Stimulated activated naive CD8-positive, alpha-beta T cell treated with anti-CD3 and anti-CD28 coated beads, Interleukin-15, amount 100 ng/mL, for 72 hours (primary cell): ENCODE measurements at regions not wholly inside any gene's neighbourhood (a gene's known extent, or its start where the extent isn't known, plus 50 kb on each side); places are given as distances from the start of the nearest gene placed in this dataset.
"Not testable (repeated sequence)": the region's sequence is repeated elsewhere in the genome, so short reads cannot be mapped to it uniquely, and the experiment has no call there.

Source experiments
- ATAC-seq: fragments of 150-1000 bp; cut with Tn5 transposase; 2 replicates; pipeline ENCODE4 v1.10.0; 2021; ENCODE audit warnings: mild to moderate bottlenecking, moderate library complexity
- DNase-seq, 2 donors: peaks; one replicate each; pipeline ENCODE4 v3.0.0; 2021 to 2022
- H3K27ac Mint-ChIP-seq, 2 donors: one replicate each; pipeline ENCODE4 v1.8.0; 2022; ENCODE audit warnings: mild to moderate bottlenecking in 2 of 2, mixed read lengths in 2 of 2, moderate library complexity in 2 of 2
- H3K27me3 Mint-ChIP-seq: one replicate; pipeline ENCODE4 v1.8.0; 2022; ENCODE audit warnings: mixed read lengths
- H3K4me1 Mint-ChIP-seq: one replicate; pipeline ENCODE4 v1.8.0; 2022; ENCODE audit warnings: mild to moderate bottlenecking, mixed read lengths
- H3K4me3 Mint-ChIP-seq, 2 donors: one replicate each; pipeline ENCODE4 v1.8.0; 2022; ENCODE audit warnings: mild to moderate bottlenecking in 2 of 2, mixed read lengths in 2 of 2, moderate library complexity in 1 of 2
- H3K9me3 Mint-ChIP-seq, 2 donors: one replicate each; pipeline ENCODE4 v1.8.0; 2022; ENCODE audit warnings: mixed read lengths in 2 of 2

DNA sequence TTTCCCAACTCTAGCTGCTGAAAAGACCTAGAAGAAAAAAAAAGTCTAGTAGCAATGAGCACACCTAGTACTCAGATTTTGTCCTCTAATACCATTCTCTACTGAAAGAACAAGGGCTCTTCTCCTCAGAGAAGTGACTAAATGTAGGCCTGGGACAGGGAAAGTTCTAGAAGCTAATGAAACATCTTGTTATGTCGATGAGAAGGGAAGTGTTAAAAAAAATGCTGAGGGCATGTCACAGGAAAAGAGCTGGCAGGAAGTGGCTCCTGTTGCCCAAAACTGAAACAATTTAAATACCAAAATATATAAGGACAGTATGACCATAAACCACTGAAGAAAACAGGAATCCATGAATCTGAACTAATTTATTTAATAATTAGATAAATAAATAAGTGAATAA is 581.4 kb upstream of the TBL1XR1 start:
- Mint-ChIP-seq H3K4me1 (peaks cover 11% of the 10 kb centered on the region), H3K9me3 (peaks cover 0 to 7% of the 10 kb centered on the region in 2 donors), H3K27ac (no peak overlapping the region), H3K4me3 (peak overlapping the region in 1 of 2 donors; percentile 17), H3K27me3 (no peaks in the 10 kb centered on the region)
- no peak for DNase-seq
- ATAC-seq: peak; percentile 57

DNA sequence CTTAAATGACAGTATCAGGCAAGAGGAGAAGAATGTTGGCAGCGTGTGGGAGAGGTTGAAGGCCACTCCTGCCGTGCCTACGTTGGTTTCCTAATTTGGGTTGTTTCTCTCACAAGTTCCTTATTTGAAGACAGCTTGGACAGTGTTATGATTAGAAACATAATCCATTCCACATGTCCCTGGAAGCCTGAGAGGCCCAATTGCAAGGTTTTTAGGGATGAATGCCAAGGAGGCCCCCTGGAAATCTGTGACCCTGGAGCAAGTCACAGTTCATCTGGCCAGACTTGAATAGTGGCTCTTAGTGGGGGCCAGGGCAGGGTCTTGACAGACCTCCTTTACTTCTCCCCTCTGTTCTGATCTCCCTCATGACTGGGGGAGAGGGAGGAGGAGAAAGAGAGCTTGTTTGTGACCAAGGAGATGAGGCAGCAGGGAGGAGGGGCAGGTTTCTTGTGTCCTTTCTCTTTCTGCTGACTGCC is 584.4 kb upstream of the TBL1XR1 start:
- Mint-ChIP-seq H3K4me3 (no peak overlapping the region), H3K9me3 (peaks cover 0 to 8% of the 10 kb centered on the region in 2 donors), H3K27ac (peak overlapping the region in 1 of 2 donors; percentile 12), H3K4me1 (peaks cover 25% of the 10 kb centered on the region), H3K27me3 (no peaks in the 10 kb centered on the region)
- ATAC-seq (no peak), DNase-seq (no peak)

DNA sequence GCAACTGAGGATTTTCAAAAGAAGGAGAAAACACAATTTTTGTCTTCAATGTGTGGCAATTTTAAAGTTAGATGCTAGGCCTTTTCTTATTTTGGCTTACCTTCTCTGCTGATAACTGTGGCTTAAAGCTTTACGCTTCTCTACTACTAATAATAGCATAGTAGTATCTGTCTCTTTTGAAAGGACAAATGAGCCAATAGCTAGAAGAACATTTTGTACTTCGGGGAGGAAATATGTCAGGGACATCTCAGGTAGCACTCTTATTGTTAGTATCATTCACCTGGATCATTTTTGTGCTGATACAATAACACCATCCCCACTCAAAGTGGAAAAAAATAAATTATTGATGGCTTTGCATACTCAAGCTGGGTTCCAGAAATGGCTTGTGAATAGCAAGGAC is 586.1 kb upstream of the TBL1XR1 start:
- Mint-ChIP-seq H3K4me3 (no peak overlapping the region), H3K9me3 (peaks cover 0 to 8% of the 10 kb centered on the region in 2 donors), H3K4me1 (peaks cover 34% of the 10 kb centered on the region), H3K27ac (no peak overlapping the region), H3K27me3 (no peaks in the 10 kb centered on the region)
- ATAC-seq: no peak
- DNase-seq: no peak

DNA sequence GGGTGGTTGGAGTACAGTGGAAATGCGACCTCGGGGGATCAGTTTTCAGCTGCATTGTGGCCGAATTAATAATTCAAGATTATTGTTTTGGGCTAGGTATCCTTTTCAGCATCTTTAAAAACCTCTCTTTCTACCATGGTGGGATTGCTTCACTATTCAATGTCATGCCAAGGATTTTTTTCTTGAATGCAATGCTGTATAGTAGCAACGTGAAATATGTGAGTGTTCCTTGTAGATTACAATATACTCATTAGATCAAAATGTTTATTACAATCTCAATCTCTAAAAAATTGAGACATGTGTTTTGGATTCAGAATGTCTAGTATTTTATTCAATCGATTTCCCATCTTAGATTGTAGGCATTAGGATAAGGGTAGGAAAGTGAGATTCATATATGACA is 586.5 kb upstream of the TBL1XR1 start:
- Mint-ChIP-seq H3K9me3 (peaks cover 0 to 8% of the 10 kb centered on the region in 2 donors), H3K27me3 (no peaks in the 10 kb centered on the region), H3K4me3 (no peak overlapping the region), H3K4me1 (peaks cover 32% of the 10 kb centered on the region), H3K27ac (no peak overlapping the region)
- DNase-seq (no peak), ATAC-seq (no peak)

DNA sequence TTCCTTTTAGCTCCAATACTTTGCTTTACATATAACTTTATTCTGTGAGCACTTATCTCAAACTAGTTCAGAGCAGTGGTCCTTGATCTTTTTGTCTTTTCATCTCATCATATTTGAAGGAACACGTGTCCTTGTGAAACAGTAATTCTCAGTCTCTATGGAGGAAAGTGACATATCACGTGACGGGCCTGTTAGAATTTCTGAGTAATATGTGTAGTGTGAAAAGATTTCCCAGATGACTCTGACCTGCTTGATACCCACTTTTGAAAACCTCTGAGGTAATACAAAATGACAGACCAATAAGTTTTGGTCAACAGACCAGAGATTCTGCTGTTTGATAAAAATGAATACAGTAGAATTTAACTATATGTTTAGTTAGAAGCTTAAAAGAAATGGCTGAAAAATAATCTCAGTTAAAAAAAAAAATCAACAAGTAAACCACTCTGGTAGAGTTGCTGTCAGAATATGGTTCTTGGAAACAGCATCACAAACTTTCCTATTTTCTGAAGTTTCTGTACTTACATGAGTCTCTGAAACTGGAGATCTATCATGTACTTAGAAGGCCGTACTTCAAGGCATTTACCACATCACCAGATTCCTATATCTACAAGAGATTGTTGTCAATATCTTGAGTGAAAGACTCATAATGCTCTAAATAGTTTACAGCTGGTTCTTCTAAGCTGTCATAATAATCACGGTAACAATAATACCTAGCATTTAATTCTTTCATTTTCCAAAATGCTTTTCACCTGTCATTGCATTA is 590.2 kb upstream of the TBL1XR1 start:
- Mint-ChIP-seq H3K4me1 (peaks cover 35% of the 10 kb centered on the region), H3K27ac (peak overlapping the region; percentile 66 to 74), H3K9me3 (peaks cover 0 to 18% of the 10 kb centered on the region in 2 donors), H3K4me3 (peak overlapping the region in 1 of 2 donors; percentile 36), H3K27me3 (no peaks in the 10 kb centered on the region)
- DNase-seq: peak in 1 of 2 donors; percentile 37
- ATAC-seq: peak; percentile 93

DNA sequence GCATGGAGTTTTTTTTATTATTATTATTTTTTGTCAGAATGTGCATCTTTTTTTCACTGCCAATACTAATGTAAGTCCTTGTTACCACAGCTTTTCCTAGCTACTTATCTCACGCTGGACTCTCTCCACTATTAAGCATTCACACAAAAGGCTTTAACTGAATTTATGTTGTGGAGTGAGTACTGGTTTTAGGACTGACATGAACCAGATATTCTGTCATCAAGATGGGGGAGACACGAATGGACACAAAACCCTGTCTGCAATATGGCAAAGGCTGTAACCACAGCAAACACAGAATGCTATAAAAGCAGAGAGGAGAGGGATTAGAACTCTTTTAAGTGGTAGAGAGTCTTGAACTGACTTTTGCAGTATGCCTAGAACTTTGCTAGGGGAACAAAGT is 592.2 kb upstream of the TBL1XR1 start:
- no peak for ATAC-seq
- peaks cover 0 to 10% of the 10 kb centered on the region in 2 donors for H3K9me3 Mint-ChIP-seq

DNA sequence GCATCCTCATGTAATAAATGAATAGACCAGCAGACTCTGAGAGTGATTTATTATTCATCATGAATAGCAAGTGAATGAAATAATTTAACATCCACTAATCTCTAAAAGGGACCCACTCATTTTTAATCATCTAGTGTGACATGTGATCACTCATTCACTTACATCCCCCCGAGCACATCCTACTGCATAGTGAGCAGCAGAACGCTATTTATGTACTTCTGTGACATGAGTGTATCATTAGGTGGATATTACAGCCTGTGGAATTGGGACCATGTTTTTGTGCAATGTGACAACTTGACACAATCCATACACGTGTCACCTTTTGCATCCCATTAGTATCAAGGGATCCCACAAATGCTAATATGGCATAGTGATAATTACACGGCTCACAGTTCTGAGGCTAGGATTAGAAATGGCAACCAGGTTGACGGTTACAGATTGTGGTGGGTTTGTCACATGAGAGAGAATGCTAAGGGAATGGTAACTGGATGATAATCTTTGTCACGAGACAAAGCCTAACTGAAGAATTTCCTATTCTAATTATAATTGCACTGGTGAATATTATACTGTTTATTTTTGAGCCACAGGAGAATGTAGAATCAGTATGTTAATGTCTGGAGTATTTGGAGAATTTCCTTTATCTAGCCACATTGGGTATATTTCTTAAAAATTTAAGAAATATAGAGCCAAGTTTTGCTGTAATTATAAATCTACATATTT is 595.2 kb upstream of the TBL1XR1 start:
- ATAC-seq: no peak
- H3K4me3 Mint-ChIP-seq: no peak overlapping the region
- H3K27me3 Mint-ChIP-seq: no peaks in the 10 kb centered on the region
- H3K27ac Mint-ChIP-seq: no peak overlapping the region
- DNase-seq: no peak
- peaks cover 0 to 9% of the 10 kb centered on the region in 2 donors for H3K9me3 Mint-ChIP-seq
- peaks cover 36% of the 10 kb centered on the region for H3K4me1 Mint-ChIP-seq

More for the DNA sequence above, 592.2 kb upstream of the TBL1XR1 start:
- H3K4me3 Mint-ChIP-seq: no peak overlapping the region
- peaks cover 35% of the 10 kb centered on the region for H3K4me1 Mint-ChIP-seq
- H3K27ac Mint-ChIP-seq: no peak overlapping the region
- DNase-seq: no peak
- no peaks in the 10 kb centered on the region for H3K27me3 Mint-ChIP-seq

DNA sequence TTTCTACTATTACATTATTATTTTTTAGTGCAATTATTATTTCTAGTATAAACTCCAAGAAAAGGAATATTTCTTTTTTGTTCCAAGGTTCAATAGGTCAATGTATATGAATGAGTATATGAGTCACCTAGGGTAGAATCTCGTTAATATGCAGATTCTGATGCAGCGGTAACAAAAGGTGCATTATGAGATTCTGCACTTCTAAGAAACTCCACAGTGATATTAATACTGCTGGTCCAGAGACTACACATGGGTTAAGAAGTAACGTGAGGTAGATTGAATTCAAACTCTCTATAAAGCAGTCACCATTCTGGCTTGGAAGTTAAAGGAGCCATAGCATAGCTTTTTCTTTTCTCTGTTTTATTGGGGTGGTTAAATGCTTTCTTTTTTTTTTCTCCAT is 596.2 kb upstream of the TBL1XR1 start:
- H3K4me1 Mint-ChIP-seq: peaks cover 28% of the 10 kb centered on the region
- ATAC-seq (no peak), DNase-seq (no peak)
- H3K27me3 Mint-ChIP-seq: no peaks in the 10 kb centered on the region
- no peak overlapping the region for H3K27ac Mint-ChIP-seq
- peaks cover 0 to 9% of the 10 kb centered on the region in 2 donors for H3K9me3 Mint-ChIP-seq
- no peak overlapping the region for H3K4me3 Mint-ChIP-seq

DNA sequence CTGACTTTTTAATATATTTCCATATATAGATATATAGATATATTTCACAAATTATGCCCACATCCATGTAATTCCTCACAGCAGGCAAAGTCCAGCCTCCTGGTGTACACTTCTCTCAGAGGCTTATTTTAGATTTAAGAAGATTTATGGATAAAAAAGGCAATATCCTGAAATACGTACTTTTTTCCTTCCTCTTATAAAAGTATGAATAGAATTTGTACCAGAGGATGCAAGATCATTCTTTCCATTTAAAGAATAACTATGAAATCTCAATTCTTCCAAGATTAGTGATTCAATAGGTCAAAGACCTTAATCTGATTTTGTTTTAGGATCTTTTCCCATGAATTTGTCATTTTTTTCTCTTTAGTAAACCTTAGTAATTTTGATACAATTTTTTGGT is 597.9 kb upstream of the TBL1XR1 start:
- peak overlapping the region; percentile 26 to 45 for H3K4me3 Mint-ChIP-seq
- DNase-seq: no peak
- ATAC-seq: no peak
- H3K4me1 Mint-ChIP-seq: peaks cover 28% of the 10 kb centered on the region
- no peak overlapping the region for H3K27ac Mint-ChIP-seq
- H3K27me3 Mint-ChIP-seq: no peaks in the 10 kb centered on the region
- H3K9me3 Mint-ChIP-seq: peaks cover 0 to 2% of the 10 kb centered on the region in 2 donors

DNA sequence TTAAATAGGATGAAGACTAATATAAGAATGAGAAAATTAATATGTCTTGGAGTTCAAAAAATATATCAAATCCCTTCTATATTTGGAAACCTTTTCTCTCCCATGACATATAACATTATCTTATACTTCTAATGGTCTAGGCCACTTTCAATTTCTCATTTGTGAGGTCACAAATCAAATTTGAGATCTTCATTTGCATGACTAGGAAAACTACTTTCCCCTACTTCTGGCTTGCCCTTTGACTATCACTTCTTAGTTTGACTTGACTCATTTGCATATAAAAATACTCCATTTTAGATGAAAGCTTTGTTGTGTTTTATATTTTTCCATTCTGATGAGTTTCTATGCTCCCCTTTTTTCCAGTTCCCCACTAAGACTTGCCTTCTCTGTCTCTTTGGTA is 598.6 kb upstream of the TBL1XR1 start:
- peak overlapping the region; percentile 77 to 81 for H3K27ac Mint-ChIP-seq
- no peak for DNase-seq
- peaks cover 32% of the 10 kb centered on the region for H3K4me1 Mint-ChIP-seq
- H3K4me3 Mint-ChIP-seq: peak overlapping the region; percentile 11 to 14
- ATAC-seq: peak; percentile 87
- H3K9me3 Mint-ChIP-seq: no peaks in the 10 kb centered on the region
- no peaks in the 10 kb centered on the region for H3K27me3 Mint-ChIP-seq

DNA sequence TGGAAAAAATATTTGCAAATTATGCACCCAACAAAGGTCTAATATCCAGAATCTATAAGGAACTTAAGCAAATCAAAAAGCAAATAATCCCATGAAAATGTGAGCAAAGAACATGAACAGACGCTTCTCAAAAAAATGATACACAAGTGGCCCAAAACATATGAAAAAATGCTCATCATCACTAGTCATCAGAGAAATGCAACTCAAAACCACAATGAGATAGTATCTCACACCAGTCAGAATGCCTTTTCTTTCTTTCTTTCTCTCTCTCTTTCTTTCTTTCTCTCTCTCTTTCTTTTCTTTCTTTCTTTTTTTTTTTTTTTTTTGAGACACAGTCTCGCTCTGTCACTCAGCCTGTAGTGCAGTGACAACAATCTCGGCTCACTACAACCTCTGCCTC is 602.9 kb upstream of the TBL1XR1 start:
- H3K27ac Mint-ChIP-seq, DNase-seq, H3K4me3 Mint-ChIP-seq, H3K27me3 Mint-ChIP-seq, H3K9me3 Mint-ChIP-seq, ATAC-seq: not testable (repeated sequence)
- peaks cover 25% of the 10 kb centered on the region for H3K4me1 Mint-ChIP-seq

DNA sequence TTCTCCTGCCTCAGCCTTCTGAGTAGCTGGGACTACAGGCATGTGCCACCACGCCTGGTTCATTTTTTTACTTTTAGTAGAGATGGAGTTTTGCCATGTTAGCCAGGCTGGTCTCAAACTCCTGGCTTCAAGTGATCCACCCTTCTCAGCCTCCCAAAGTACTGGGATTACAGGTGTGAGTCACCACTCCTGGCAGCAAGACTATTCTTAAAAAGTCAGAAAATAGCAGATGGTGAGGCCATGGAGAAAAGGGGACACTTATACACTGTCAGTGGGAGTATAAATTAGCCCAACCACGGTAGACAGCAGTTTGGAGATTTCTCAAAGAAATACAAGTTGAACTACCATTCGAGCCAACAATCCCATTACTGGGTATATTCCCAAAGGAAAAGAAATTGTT is 603.3 kb upstream of the TBL1XR1 start:
- H3K27ac Mint-ChIP-seq: no peak overlapping the region
- no peak overlapping the region for H3K4me3 Mint-ChIP-seq
- no peaks in the 10 kb centered on the region for H3K27me3 Mint-ChIP-seq
- peaks cover 21% of the 10 kb centered on the region for H3K4me1 Mint-ChIP-seq
- ATAC-seq: no peak
- H3K9me3 Mint-ChIP-seq: no peaks in the 10 kb centered on the region
- no peak for DNase-seq

DNA sequence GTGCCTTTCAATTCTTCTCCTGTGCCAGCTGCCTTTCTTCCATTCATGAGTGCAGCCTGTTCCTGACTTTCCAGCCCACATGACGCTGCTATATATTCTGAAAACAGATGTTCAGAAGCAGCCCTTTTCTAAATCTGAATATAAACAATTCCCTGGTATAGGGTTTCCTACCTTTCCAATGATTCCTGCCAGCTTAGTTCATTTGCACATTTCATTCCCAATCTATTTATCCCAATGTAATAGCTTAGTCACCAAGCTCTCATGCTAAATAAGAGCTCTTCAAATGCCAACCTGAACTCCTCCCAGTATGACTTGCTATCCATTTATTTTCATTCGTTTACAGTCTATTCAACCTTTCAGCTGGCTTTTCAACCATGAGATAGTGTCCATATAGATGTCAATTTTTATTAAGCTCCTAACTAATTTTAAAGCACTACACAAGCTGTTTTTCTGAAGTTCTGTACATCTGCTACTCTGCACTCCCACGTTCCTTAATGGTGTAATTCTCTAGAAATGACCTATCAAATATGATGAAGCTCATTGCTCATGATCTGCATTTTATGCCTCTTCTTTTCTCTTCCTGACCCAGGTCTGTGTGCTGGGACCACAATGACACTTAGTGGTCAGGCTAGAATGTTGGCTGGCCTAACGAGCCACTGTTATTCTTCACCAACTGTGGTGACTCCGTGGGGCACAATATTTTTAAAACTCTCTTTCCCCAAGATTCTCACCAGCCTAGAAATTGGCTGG is 605.0 kb upstream of the TBL1XR1 start:
- DNase-seq (no peak), ATAC-seq (no peak)
- Mint-ChIP-seq H3K27ac (no peak overlapping the region), H3K9me3 (no peaks in the 10 kb centered on the region), H3K4me3 (no peak overlapping the region), H3K27me3 (no peaks in the 10 kb centered on the region), H3K4me1 (peaks cover 10% of the 10 kb centered on the region)

DNA sequence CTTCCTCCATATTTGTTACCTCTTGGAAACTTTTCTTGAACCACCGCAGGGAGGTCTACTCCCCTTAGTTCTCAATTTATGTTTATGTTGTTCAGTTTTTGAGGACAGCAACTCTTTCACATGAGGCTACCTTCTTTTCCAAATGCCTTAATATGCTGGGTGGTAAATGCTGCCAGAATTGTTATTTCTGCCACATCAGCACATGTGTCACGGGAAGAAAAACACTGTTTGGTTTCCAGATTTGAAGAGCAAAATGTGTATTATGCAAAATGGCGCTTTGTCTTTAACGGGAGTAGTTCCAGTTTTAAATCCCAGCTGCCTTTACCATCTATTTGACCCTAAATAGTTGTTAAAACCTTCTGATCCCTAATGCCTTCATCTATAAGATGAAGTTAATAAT is 606.2 kb upstream of the TBL1XR1 start:
- no peak overlapping the region for H3K4me3 Mint-ChIP-seq
- H3K9me3 Mint-ChIP-seq: no peaks in the 10 kb centered on the region
- no peak overlapping the region for H3K27ac Mint-ChIP-seq
- no peaks in the 10 kb centered on the region for H3K27me3 Mint-ChIP-seq
- ATAC-seq: no peak
- DNase-seq: no peak
- peaks cover 10% of the 10 kb centered on the region for H3K4me1 Mint-ChIP-seq

DNA sequence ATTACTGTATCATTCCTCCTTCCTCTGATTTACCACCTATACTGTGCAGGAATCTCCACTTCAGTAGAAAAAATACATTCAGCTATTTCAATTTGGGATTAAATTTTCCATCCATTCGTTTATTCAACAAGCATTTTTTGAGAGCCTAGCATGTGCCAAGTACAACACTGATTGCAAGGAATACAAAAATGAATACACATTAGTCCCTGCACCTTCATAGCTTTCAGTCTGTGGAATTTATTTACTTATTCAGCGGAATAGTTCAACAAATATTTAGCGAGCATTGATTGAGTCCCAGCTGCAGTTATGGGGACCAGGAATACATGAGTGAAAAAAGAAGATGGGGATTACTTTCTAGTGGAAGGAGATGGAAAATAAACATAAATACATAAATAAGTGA is 606.8 kb upstream of the TBL1XR1 start:
- no peak for ATAC-seq
- no peak for DNase-seq
- H3K4me3 Mint-ChIP-seq: no peak overlapping the region
- H3K27me3 Mint-ChIP-seq: no peaks in the 10 kb centered on the region
- no peaks in the 10 kb centered on the region for H3K9me3 Mint-ChIP-seq
- peaks cover 10% of the 10 kb centered on the region for H3K4me1 Mint-ChIP-seq
- no peak overlapping the region for H3K27ac Mint-ChIP-seq

DNA sequence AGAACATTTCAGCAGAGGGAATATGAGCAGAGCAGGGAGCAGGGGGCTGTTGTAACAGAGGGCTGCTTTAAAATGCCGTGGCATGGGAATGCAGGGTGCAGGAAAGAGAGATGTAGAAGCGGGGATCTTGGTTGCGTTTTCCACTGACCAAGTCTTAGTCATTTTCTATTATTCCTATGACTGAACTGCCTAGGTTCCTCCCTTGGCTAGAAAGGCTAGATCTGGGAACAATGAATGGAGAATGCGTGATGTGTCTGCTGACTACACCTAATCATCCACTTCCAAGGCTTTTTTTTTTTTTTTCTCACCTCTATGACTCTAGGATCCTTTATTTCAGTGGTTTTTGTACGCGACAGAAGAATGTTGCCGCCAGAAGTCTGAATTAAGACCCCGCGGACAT is 607.4 kb upstream of the TBL1XR1 start:
- H3K9me3 Mint-ChIP-seq: no peaks in the 10 kb centered on the region
- no peaks in the 10 kb centered on the region for H3K27me3 Mint-ChIP-seq
- H3K4me1 Mint-ChIP-seq: peaks cover 11% of the 10 kb centered on the region
- H3K27ac Mint-ChIP-seq: no peak overlapping the region
- H3K4me3 Mint-ChIP-seq: no peak overlapping the region
- DNase-seq (no peak), ATAC-seq (no peak)
